ENCODE measurements at regions not wholly inside any gene's neighbourhood (a gene's known extent, or its start where the extent isn't known, plus 50 kb on each side); places are given as distances from the start of the nearest gene placed in this dataset.

DNA sequence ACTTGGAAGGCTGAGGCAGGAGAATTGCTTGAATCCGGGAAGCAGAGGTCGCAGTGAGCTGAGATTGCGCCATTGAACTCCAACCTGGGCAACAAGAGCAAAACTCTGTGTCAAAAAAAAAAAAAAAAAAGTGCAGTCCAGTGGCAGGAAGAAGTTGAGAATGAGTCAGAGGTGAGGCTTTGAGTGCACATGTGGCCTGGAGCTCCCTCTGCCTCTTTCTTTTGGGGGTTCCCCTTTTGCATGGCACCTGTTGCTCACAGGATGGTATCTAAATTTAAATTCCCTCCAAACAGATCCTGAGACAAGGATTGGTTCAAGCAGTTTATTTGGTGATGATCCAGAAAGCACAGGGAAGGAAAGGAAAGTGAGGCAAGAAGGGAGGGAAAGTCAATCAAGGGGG lies 151.4 kb upstream of the STX18 start:
- Histone ChIP-seq H3K9ac (no peak overlapping the region), H3K27ac (no peak overlapping the region), H3K36me3 (0 out of 2 replicates have a peak, but pooled peaks cover 13% of the 10 kb centered on the region), H3K4me1 (no peaks in the 10 kb centered on the region), H3K4me3 (no peak overlapping the region), H3K9me3 (peaks cover 7% of the 10 kb centered on the region), H3K4me2 (no peak overlapping the region), H4K20me1 (no peaks in the 10 kb centered on the region), H3K27me3 (no peaks in the 10 kb centered on the region)
- TF ChIP-seq Cebpa-rat (IDR thresholded peaks at IDR 0.05) = no peak

DNA sequence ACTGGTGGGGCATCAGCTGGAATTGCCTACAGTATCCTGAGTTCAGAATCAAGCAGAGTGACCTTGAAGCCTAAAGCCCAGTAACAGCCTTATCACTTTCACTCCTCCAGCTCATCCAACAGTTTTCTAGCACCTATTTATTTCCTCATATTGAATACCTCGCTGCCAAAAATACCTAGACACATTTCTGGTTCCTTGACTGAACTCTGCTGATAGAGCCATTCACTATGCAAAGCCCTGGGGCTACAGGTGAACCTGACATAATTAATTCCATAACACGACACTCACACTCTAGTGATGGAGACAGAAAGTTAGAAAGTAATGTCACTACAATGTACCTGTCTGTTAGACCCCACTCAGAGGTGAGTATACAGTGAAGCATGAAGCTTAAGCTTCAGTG lies 149.0 kb upstream of the STX18 start:
- no peak for TF ChIP-seq Cebpa-rat (IDR thresholded peaks at IDR 0.05)

GRCh38 chr4:4689694-4690440 lies 148.0 kb upstream of the STX18 start:
- H3K27ac ChIP-seq = no peak overlapping the region
- no peak overlapping the region for H3K4me2 ChIP-seq
- no peak overlapping the region for H3K9ac ChIP-seq
- 0 out of 2 replicates have a peak, but pooled peaks cover 13% of the 10 kb centered on the region for H3K36me3 ChIP-seq
- H3K4me3 ChIP-seq = no peak overlapping the region
- no peaks in the 10 kb centered on the region for H3K27me3 ChIP-seq
- peaks cover 9% of the 10 kb centered on the region; the same call in 1 of the 2 replicates for H3K4me1 ChIP-seq
- no peak for TF ChIP-seq Cebpa-rat (IDR thresholded peaks at IDR 0.05)
- no peaks in the 10 kb centered on the region for H4K20me1 ChIP-seq
- H3K9me3 ChIP-seq = peaks cover 7% of the 10 kb centered on the region

More for the DNA sequence above, 149.0 kb upstream of the STX18 start:
- H3K9me3 ChIP-seq = peaks cover 7% of the 10 kb centered on the region
- no peaks in the 10 kb centered on the region for H4K20me1 ChIP-seq
- H3K27ac ChIP-seq = no peak overlapping the region
- 0 out of 2 replicates have a peak, but pooled peaks cover 13% of the 10 kb centered on the region for H3K36me3 ChIP-seq
- H3K4me1 ChIP-seq = peaks cover 2% of the 10 kb centered on the region; the same call in 1 of the 2 replicates
- H3K4me2 ChIP-seq = no peak overlapping the region
- no peak overlapping the region for H3K9ac ChIP-seq
- H3K4me3 ChIP-seq = no peak overlapping the region
- no peaks in the 10 kb centered on the region for H3K27me3 ChIP-seq

GRCh38 chr4:4687935-4688727 lies 146.3 kb upstream of the STX18 start:
- H3K9ac ChIP-seq = no peak overlapping the region

DNA sequence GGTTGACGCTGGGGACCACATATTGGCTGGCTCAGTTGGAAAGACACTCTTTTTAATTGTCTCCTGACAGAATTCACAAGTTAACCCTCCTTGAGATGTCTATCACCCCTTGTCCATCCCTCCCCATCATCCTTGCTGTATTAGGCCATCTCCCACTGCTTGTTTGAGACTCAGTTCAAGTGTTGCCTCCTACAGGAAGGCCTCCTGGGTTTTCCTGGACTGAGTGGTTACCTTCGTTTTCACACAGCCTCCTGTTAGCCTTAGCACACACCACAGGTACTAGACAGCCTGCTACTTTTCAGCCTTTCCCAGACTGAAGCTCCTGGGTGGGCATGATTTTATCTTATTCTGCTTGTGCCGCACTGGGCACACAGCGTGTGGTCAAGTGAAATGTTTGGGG lies 145.3 kb upstream of the STX18 start:
- TF ChIP-seq Cebpa-rat (IDR thresholded peaks at IDR 0.05) = no peak
- peaks cover 9% of the 10 kb centered on the region; the same call in 1 of the 2 replicates for H3K4me1 ChIP-seq
- no peak overlapping the region for H3K4me2 ChIP-seq
- H3K36me3 ChIP-seq = 0 out of 2 replicates have a peak, but pooled peaks cover 13% of the 10 kb centered on the region
- no peak overlapping the region for H3K27ac ChIP-seq
- H3K4me3 ChIP-seq = no peak overlapping the region
- H3K27me3 ChIP-seq = no peaks in the 10 kb centered on the region
- peaks cover 7% of the 10 kb centered on the region for H3K9me3 ChIP-seq
- no peaks in the 10 kb centered on the region for H4K20me1 ChIP-seq
- H3K9ac ChIP-seq = no peak overlapping the region

More at GRCh38 chr4:4687935-4688727, 146.3 kb upstream of the STX18 start:
- no peak for TF ChIP-seq Cebpa-rat (IDR thresholded peaks at IDR 0.05)
- Histone ChIP-seq H4K20me1 (no peaks in the 10 kb centered on the region), H3K9me3 (peaks cover 7% of the 10 kb centered on the region), H3K4me1 (peaks cover 9% of the 10 kb centered on the region; the same call in 1 of the 2 replicates), H3K27ac (no peak overlapping the region), H3K27me3 (no peaks in the 10 kb centered on the region), H3K4me3 (no peak overlapping the region), H3K4me2 (no peak overlapping the region), H3K36me3 (0 out of 2 replicates have a peak, but pooled peaks cover 13% of the 10 kb centered on the region)

DNA sequence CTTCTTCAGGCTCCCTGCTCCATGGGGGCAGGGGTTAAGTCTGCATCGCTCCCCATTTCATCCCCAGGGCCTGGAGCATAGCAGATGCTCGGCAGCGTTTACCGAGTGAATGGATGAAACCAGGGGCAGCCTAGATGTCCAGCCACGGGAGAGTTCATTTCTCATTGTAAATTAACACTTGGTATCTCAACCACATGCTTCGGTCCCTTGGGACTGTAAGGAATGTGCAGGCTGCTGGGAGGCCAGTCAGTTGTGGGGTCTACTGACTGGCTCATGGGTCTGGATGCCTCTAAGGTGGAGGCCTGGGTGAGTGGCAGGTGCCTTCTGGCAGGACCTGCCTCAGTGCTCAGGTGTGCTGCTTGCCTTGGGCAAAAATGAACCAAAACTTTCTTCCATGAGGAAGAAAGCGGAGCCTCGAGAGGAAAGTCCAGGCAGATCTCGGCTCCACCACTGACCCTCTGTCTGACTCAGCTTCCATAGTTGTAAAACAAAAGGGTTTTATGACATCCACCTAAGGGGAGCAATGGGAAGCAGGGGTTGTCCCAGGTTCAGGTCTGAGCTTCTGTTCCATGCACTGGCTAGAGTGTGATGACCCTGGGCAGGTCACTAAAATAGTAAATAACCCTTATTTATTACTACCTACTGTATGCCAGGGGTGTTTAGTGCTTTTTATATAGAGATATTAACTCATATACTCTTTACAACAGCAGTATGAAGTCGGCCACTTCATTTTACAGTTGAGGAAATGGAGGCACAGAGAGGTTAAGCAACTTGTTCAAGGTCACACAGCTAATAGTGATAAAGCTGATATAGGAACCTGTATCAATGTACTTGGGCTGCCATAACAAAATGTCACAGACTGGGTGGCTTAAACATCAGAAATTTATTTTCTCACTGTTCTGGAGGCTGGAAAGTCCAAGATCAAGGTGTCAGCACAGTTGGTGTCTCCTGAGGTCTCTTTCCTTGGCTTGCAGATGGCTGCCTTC lies 144.3 kb upstream of the STX18 start:
- TF ChIP-seq Cebpa-rat (IDR thresholded peaks at IDR 0.05) = no peak
- no peaks in the 10 kb centered on the region for H3K27me3 ChIP-seq
- H3K4me3 ChIP-seq = no peak overlapping the region
- peaks cover 9% of the 10 kb centered on the region; the same call in 1 of the 2 replicates for H3K4me1 ChIP-seq
- H3K36me3 ChIP-seq = 0 out of 2 replicates have a peak, but pooled peaks cover 13% of the 10 kb centered on the region
- H3K9ac ChIP-seq = no peak overlapping the region
- H3K9me3 ChIP-seq = peaks cover 7% of the 10 kb centered on the region
- H3K27ac ChIP-seq = no peak overlapping the region
- no peak overlapping the region for H3K4me2 ChIP-seq
- no peaks in the 10 kb centered on the region for H4K20me1 ChIP-seq

GRCh38 chr4:4681653-4682052 lies 139.8 kb upstream of the STX18 start:
- Histone ChIP-seq H3K4me3 (no peak overlapping the region), H3K4me1 (peaks cover 9% of the 10 kb centered on the region; the same call in 1 of the 2 replicates), H3K27me3 (no peaks in the 10 kb centered on the region), H3K9me3 (no peaks in the 10 kb centered on the region), H3K27ac (no peak overlapping the region), H3K4me2 (no peak overlapping the region), H3K9ac (no peak overlapping the region), H3K36me3 (no peaks in the 10 kb centered on the region), H4K20me1 (no peaks in the 10 kb centered on the region)
- no peak for TF ChIP-seq Cebpa-rat (IDR thresholded peaks at IDR 0.05)

- peaks cover 6% of the 10 kb centered on the region; the same call in 1 of the 2 replicates for H3K4me1 ChIP-seq
- H3K4me3 ChIP-seq = no peak overlapping the region
- H4K20me1 ChIP-seq = no peaks in the 10 kb centered on the region
- H3K9ac ChIP-seq = no peak overlapping the region
- H3K9me3 ChIP-seq = no peaks in the 10 kb centered on the region
- no peaks in the 10 kb centered on the region for H3K36me3 ChIP-seq
- no peak overlapping the region for H3K4me2 ChIP-seq
- H3K27me3 ChIP-seq = no peaks in the 10 kb centered on the region
- TF ChIP-seq Cebpa-rat (IDR thresholded peaks at IDR 0.05) = no peak
- H3K27ac ChIP-seq = no peak overlapping the region
Observed at GRCh38 chr4:4680758-4681157, 138.9 kb upstream of the STX18 start.

- Histone ChIP-seq H3K27me3 (no peaks in the 10 kb centered on the region), H3K36me3 (no peaks in the 10 kb centered on the region), H3K4me3 (no peak overlapping the region), H3K4me1 (0 out of 2 replicates have a peak, but pooled peaks cover under 1% of the 10 kb centered on the region), H3K4me2 (no peak overlapping the region), H3K9me3 (no peaks in the 10 kb centered on the region), H3K9ac (no peak overlapping the region), H3K27ac (no peak overlapping the region), H4K20me1 (no peaks in the 10 kb centered on the region)
- TF ChIP-seq Cebpa-rat (IDR thresholded peaks at IDR 0.05) = no peak
Observed at GRCh38 chr4:4680243-4680642, 138.4 kb upstream of the STX18 start.

Data from BLaER1 (cell line).